Type B pancreatic cell (in vitro differentiated cells): ENCODE measurements at regions not wholly inside any gene's neighbourhood (a gene's known extent, or its start where the extent isn't known, plus 50 kb on each side); places are given as distances from the start of the nearest gene placed in this dataset.

ENCODE experiments used
- DNase-seq: peaks from one replicate; pipeline ENCODE4 v3.0.0; 2021; ENCODE audit warnings: mixed read lengths; ENCODE audit not compliant: unreplicated experiment; ENCODE audit errors: extremely low spot score
- H3K27ac Mint-ChIP-seq: 2 replicates; pipeline ENCODE4 v1.8.0; 2021; ENCODE audit warnings: mild to moderate bottlenecking, mixed read lengths
- H3K27me3 Mint-ChIP-seq: 2 replicates; pipeline ENCODE4 v1.8.0; 2021; ENCODE audit warnings: mixed read lengths
- H3K36me3 Mint-ChIP-seq: 2 replicates; pipeline ENCODE4 v1.8.0; 2021; ENCODE audit warnings: mixed read lengths
- H3K4me1 Mint-ChIP-seq: one replicate; pipeline ENCODE4 v1.8.0; 2021; ENCODE audit warnings: mixed read lengths; ENCODE audit not compliant: unreplicated experiment
- H3K4me3 Mint-ChIP-seq: 2 replicates; pipeline ENCODE4 v1.8.0; 2021; ENCODE audit warnings: mild to moderate bottlenecking, mixed read lengths
- H3K9me3 Mint-ChIP-seq: 2 replicates; pipeline ENCODE4 v1.8.0; 2021; ENCODE audit warnings: mixed read lengths
- CTCF ChIP-seq: fragments of 200-600 bp; sonication (generic); conservative IDR thresholded peaks from 2 replicates; pipeline ENCODE4 v1.5.0; 2021; ENCODE audit warnings: antibody characterized with exemption, mild to moderate bottlenecking

GRCh38 chr19:30165228-30165813 lies 206.9 kb upstream of the ZNF536 start:
- H3K27ac Mint-ChIP-seq, result no peak overlapping the region

GRCh38 chr19:30167206-30167868 lies 204.8 kb upstream of the ZNF536 start:
- DNase-seq, result no peak

More at GRCh38 chr19:30165228-30165813, 206.9 kb upstream of the ZNF536 start:
- Mint-ChIP-seq H3K4me3 (no peak overlapping the region), H3K36me3 (no peaks in the 10 kb centered on the region), H3K4me1 (no peaks in the 10 kb centered on the region), H3K9me3 (peaks cover 4% of the 10 kb centered on the region), H3K27me3 (peaks cover 16% of the 10 kb centered on the region)
- no peak for DNase-seq
- TF ChIP-seq CTCF, result no peak

GRCh38 chr19:30167976-30168635 lies 204.1 kb upstream of the ZNF536 start:
- H3K4me1 Mint-ChIP-seq, result no peaks in the 10 kb centered on the region
- no peaks in the 10 kb centered on the region for H3K36me3 Mint-ChIP-seq
- no peak overlapping the region for H3K27ac Mint-ChIP-seq
- peaks cover 3% of the 10 kb centered on the region for H3K27me3 Mint-ChIP-seq
- TF ChIP-seq CTCF, result no peak
- H3K9me3 Mint-ChIP-seq, result peaks cover 4% of the 10 kb centered on the region
- DNase-seq, result no peak
- no peak overlapping the region for H3K4me3 Mint-ChIP-seq

More at GRCh38 chr19:30167206-30167868, 204.8 kb upstream of the ZNF536 start:
- H3K27ac Mint-ChIP-seq, result no peak overlapping the region
- no peaks in the 10 kb centered on the region for H3K4me1 Mint-ChIP-seq
- peaks cover 4% of the 10 kb centered on the region for H3K9me3 Mint-ChIP-seq
- no peak for TF ChIP-seq CTCF
- peaks cover 6% of the 10 kb centered on the region for H3K27me3 Mint-ChIP-seq
- H3K4me3 Mint-ChIP-seq, result no peak overlapping the region
- H3K36me3 Mint-ChIP-seq, result no peaks in the 10 kb centered on the region

- DNase-seq, result no peak
- Mint-ChIP-seq H3K4me1 (no peaks in the 10 kb centered on the region), H3K27ac (no peak overlapping the region)
These were observed 203.4 kb upstream of the ZNF536 start for GRCh38 chr19:30168760-30169159.

More at GRCh38 chr19:30168760-30169159, 203.4 kb upstream of the ZNF536 start:
- no peak for TF ChIP-seq CTCF
- Mint-ChIP-seq H3K9me3 (no peaks in the 10 kb centered on the region), H3K27me3 (peaks cover 4% of the 10 kb centered on the region), H3K4me3 (no peak overlapping the region), H3K36me3 (no peaks in the 10 kb centered on the region)
